A549 (cell line): ENCODE measurements at regions not wholly inside any gene's neighbourhood (a gene's known extent, or its start where the extent isn't known, plus 50 kb on each side); places are given as distances from the start of the nearest gene placed in this dataset.

Experiments
- ATAC-seq, 2 experiments: fragments of 200-7000 bp in 1 of 2; fragments of >200 bp in 1 of 2; cut with Nextera tagmentation in 1 of 2; cut with Tn5 transposase in 1 of 2; 3 replicates each; pipeline versions ENCODE4 v1.8.0 to v1.9.1; 2018 to 2020; ENCODE audit warnings: mild to moderate bottlenecking in 1 of 2, moderate library complexity in 1 of 2
- CTCF ChIA-PET: fragments of 300-600 bp; sonication (Branson Sonifier 250); formaldehyde crosslinking; extraction: SDS; loops from one replicate; lab custom pipeline; 2021; ENCODE audit warnings: antibody characterized with exemption, inconsistent platforms; lab: Yijun Ruan, JAX
- POLR2A ChIA-PET: fragments of 350-600 bp; formaldehyde crosslinking; extraction: SDS; loops from one replicate; lab custom pipeline; 2021; ENCODE audit warnings: antibody characterized with exemption, inconsistent platforms; lab: Yijun Ruan, JAX
- DNase-seq, 2 experiments: peaks; one replicate each; pipeline versions ENCODE4 v3.0.0 to v3.0.0-alpha.2; 2011 to 2016; ENCODE audit warnings: low read depth in 1 of 2, low spot score in 1 of 2
- FAIRE-seq: peaks from 2 replicates; lab custom pipeline; 2011; peaks lifted over from hg19 to GRCh38; lab: Jason Lieb, UNC
- H3K27ac ChIP-seq, 2 experiments: fragments of >200 bp; sonication (Bioruptor Twin); formaldehyde crosslinking; 3 replicates each; pipeline ENCODE4 v1.5.1; 2016 to 2017
- H3K4me1 ChIP-seq: fragments of >200 bp; sonication (Bioruptor Twin); formaldehyde crosslinking; 3 replicates; pipeline ENCODE4 v1.6.1; 2016
- H3K4me2 ChIP-seq: fragments of >200 bp; sonication (Bioruptor Twin); formaldehyde crosslinking; 3 replicates; pipeline ENCODE4 v1.6.1; 2016
- H3K4me3 ChIP-seq: fragments of >200 bp; sonication (Bioruptor Twin); formaldehyde crosslinking; 3 replicates; pipeline ENCODE4 v1.5.1; 2016
- H3K9me3 ChIP-seq: fragments of >200 bp; sonication (Bioruptor Twin); formaldehyde crosslinking; 3 replicates; pipeline ENCODE4 v1.6.1; 2016
- BCL3 ChIP-seq: fragments of >200 bp; sonication (Bioruptor Twin); formaldehyde crosslinking; IDR thresholded peaks from 3 replicates; pipeline ENCODE4 v1.6.1; 2016
- CBX8 ChIP-seq: fragments of 200-600 bp; sonication (generic); IDR thresholded peaks from 2 replicates; pipeline ENCODE4 v1.6.1; 2016
- CEBPB ChIP-seq, 2 experiments: fragments of >200 bp in 1 of 2; sonication (Bioruptor Twin) in 1 of 2; formaldehyde crosslinking in 1 of 2; IDR thresholded peaks; 2 replicates each; pipeline ENCODE4 v1.6.1; 2012 to 2016
- FOSL2 ChIP-seq, 2 experiments: fragments of 450-650 bp in 1 of 2; fragments of >200 bp in 1 of 2; sonication (Bioruptor Twin) in 1 of 2; formaldehyde crosslinking; IDR thresholded peaks; 2 replicates each; pipeline versions ENCODE4 v1.5.0 to v1.6.1; 2016 to 2020; ENCODE audit warnings: mild to moderate bottlenecking in 1 of 2, moderate library complexity in 1 of 2
- GATA3 ChIP-seq: IDR thresholded peaks from 2 replicates; pipeline ENCODE4 v1.6.1; 2012; ENCODE audit warnings: borderline replicate concordance
- HES2 ChIP-seq: fragments of >200 bp; sonication (Bioruptor Twin); formaldehyde crosslinking; IDR thresholded peaks from 2 replicates; pipeline ENCODE4 v1.6.1; 2016
- HEYL ChIP-seq: fragments of 250-450 bp; sonication (Bioruptor Pico); IDR thresholded peaks from 2 replicates; pipeline ENCODE4 v1.8.0; 2021; ENCODE audit warnings: mild to moderate bottlenecking, moderate library complexity
- HOXB13 ChIP-seq: fragments of 250-450 bp; sonication (Bioruptor Pico); IDR thresholded peaks from 2 replicates; pipeline ENCODE4 v1.5.0; 2020; ENCODE audit warnings: low read depth, mild to moderate bottlenecking, moderate library complexity
- JUN ChIP-seq, 2 experiments: fragments of >200 bp; sonication (Bioruptor Twin); formaldehyde crosslinking; IDR thresholded peaks; 2 replicates in 1 of 2; 3 replicates in 1 of 2; pipeline ENCODE4 v1.6.1; 2016 to 2017
- KDM1A ChIP-seq: fragments of 200-600 bp; sonication (generic); IDR thresholded peaks from 2 replicates; pipeline ENCODE4 v1.6.1; 2016; ENCODE audit warnings: low read depth, mild to moderate bottlenecking
- KDM5A ChIP-seq: fragments of 200-600 bp; sonication (generic); IDR thresholded peaks from 2 replicates; pipeline ENCODE4 v1.6.1; 2016; ENCODE audit warnings: antibody characterized with exemption, mild to moderate bottlenecking
- MAFK ChIP-seq: fragments of 450-650 bp; IDR thresholded peaks from 2 replicates; pipeline ENCODE4 v1.6.1; 2014; ENCODE audit not compliant: partially characterized antibody
- NFE2L2 ChIP-seq: fragments of 150-350 bp; conservative IDR thresholded peaks from 2 replicates; pipeline ENCODE4 v1.6.1; 2014; ENCODE audit warnings: low read length
- NPAS2 ChIP-seq: fragments of 250-450 bp; sonication (Bioruptor Pico); IDR thresholded peaks from 2 replicates; pipeline ENCODE4 v1.8.0; 2022; ENCODE audit warnings: mild to moderate bottlenecking, moderate library complexity, borderline replicate concordance
- POLR2AphosphoS2 ChIP-seq: conservative IDR thresholded peaks from 2 replicates; pipeline ENCODE4 v1.6.1; 2012; ENCODE audit warnings: low read length, improper control_type of control experiment, inconsistent platforms
- RNF2 ChIP-seq: fragments of 200-600 bp; sonication (generic); IDR thresholded peaks from 2 replicates; pipeline ENCODE4 v1.6.1; 2016; ENCODE audit warnings: low read depth, mild to moderate bottlenecking, antibody characterized with exemption, moderate library complexity, borderline replicate concordance
- SMC3 ChIP-seq: fragments of >200 bp; sonication (Bioruptor Twin); formaldehyde crosslinking; IDR thresholded peaks from 3 replicates; pipeline ENCODE4 v1.6.1; 2018; ENCODE audit warnings: inconsistent platforms
- SREBF2 ChIP-seq: fragments of 450-650 bp; IDR thresholded peaks from 2 replicates; pipeline ENCODE4 v1.6.1; 2014; ENCODE audit warnings: mild to moderate bottlenecking, moderate library complexity
- ZC3H11A ChIP-seq: fragments of 450-650 bp; IDR thresholded peaks from 2 replicates; pipeline ENCODE4 v1.6.1; 2014; ENCODE audit warnings: antibody characterized with exemption, mild to moderate bottlenecking
- ZFP36 ChIP-seq: fragments of 450-650 bp; IDR thresholded peaks from 2 replicates; pipeline ENCODE4 v1.6.1; 2014; ENCODE audit warnings: borderline replicate concordance; ENCODE audit not compliant: partially characterized antibody
- WGBS: methylation state at CpG from one replicate; pipeline ENCODE4 v1.1.6; 2017; ENCODE audit errors: missing lambda C conversion rate; 5-methylcytosine and 5-hydroxymethylcytosine counted together
- TF ChIP-seq, protein P1 (sequence below): fragments of >200 bp; sonication (Bioruptor Twin); formaldehyde crosslinking; IDR thresholded peaks from 3 replicates; pipeline ENCODE4 v1.5.1; 2016
- TF ChIP-seq, protein P2 (sequence below): fragments of 250-450 bp; sonication (Bioruptor Pico); IDR thresholded peaks from 2 replicates; pipeline ENCODE4 v1.5.0; 2020; ENCODE audit warnings: low read depth, mild to moderate bottlenecking, moderate library complexity
- TF ChIP-seq, protein P3 (sequence below): IDR thresholded peaks from 2 replicates; pipeline ENCODE4 v1.6.1; 2012
- TF ChIP-seq, protein P4 (sequence below): IDR thresholded peaks from 2 replicates; pipeline ENCODE4 v1.6.1; 2012
- TF ChIP-seq, protein P5 (sequence below): fragments of 450-650 bp; IDR thresholded peaks from 2 replicates; pipeline ENCODE4 v1.6.1; 2014; ENCODE audit warnings: antibody characterized with exemption

DNA sequence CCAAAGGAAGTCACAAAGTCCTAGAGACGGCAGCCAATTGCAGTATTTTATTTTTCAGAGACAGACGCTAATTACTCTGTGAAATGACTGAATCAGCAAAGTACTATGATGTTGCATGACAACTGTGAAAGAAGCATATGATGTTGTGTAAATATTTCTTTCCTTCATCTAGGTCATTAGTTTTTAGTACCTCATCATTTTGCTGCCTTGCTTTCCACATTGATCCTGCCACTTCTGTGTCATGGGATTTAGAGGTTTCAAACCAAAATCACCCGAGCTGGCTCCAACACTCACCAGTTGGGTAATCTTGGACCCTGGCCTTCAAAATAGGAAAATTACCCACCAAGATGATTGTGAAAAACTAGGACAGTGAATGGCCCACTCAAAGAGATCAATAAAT, 585.2 kb downstream of the ACTL7B start:
- 88% methylated on average over 3 of the region's 3 CpGs for WGBS
- peak overlapping the region; percentile 3 to 50; a peak in 2 of 6 replicates for H3K27ac ChIP-seq
- H3K9me3 ChIP-seq = no peaks in the 10 kb centered on the region
- ATAC-seq (no peak), FAIRE-seq (no peak), DNase-seq (no peak)
- H3K4me3 ChIP-seq = no peak overlapping the region
- ChIA-PET CTCF (interaction anchor here (1.0 to 2.5 kb wide), 3 partner anchors 217 to 805 kb away, joined by 3 to 12 read pairs (median 4); no protein-coding TSS in a partner anchor), POLR2A (interaction anchor here (1.5 kb wide), 1 partner anchor 215 kb away, joined by 3 read pairs; no protein-coding TSS in a partner anchor)
- peaks cover 25% of the 10 kb centered on the region for H3K4me1 ChIP-seq
- TF ChIP-seq MAFK = peak; percentile 49
- TF ChIP-seq, protein P1, sequence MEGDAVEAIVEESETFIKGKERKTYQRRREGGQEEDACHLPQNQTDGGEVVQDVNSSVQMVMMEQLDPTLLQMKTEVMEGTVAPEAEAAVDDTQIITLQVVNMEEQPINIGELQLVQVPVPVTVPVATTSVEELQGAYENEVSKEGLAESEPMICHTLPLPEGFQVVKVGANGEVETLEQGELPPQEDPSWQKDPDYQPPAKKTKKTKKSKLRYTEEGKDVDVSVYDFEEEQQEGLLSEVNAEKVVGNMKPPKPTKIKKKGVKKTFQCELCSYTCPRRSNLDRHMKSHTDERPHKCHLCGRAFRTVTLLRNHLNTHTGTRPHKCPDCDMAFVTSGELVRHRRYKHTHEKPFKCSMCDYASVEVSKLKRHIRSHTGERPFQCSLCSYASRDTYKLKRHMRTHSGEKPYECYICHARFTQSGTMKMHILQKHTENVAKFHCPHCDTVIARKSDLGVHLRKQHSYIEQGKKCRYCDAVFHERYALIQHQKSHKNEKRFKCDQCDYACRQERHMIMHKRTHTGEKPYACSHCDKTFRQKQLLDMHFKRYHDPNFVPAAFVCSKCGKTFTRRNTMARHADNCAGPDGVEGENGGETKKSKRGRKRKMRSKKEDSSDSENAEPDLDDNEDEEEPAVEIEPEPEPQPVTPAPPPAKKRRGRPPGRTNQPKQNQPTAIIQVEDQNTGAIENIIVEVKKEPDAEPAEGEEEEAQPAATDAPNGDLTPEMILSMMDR = no peak
- peak overlapping the region; percentile 27; the same call in 1 of the 3 replicates for H3K4me2 ChIP-seq

DNA sequence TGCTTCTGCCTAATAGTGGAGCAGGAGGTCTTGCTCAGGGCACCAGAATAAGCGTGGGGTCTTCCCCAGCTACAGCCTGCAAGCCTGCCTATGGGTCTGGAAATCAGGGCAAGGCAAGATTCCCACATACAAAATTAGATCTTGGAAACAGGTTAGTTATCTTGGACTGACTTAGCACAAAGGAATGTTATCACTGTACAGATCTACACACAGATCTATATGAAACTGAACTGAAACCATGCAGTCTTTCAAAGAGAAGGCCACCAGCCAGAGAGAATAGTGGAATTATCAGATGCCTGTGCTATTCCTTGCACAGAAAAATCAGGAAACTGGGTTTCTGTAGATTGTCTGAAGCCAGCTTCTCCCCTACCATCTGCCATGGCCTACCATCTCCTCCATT, 585.7 kb downstream of the ACTL7B start:
- POLR2A ChIA-PET = interaction anchor here (1.5 kb wide), 1 partner anchor 214 kb away, joined by 3 read pairs; no protein-coding TSS in a partner anchor
- TF ChIP-seq CEBPB (IDR thresholded peaks at IDR 0.05) (no peak), CBX8 (no peak), GATA3 (peak; percentile 75; the same call in 1 of the 2 replicates)
- no peak for FAIRE-seq

GRCh38 chr9:108269371-108269770, 586.4 kb downstream of the ACTL7B start:
- CTCF ChIA-PET = interaction anchor here (0.6 to 2.2 kb wide), 6 partner anchors 9 to 804 kb away, joined by 3 to 7 read pairs (median 4); no protein-coding TSS in a partner anchor
- Histone ChIP-seq H3K4me3 (no peak overlapping the region), H3K9me3 (no peaks in the 10 kb centered on the region), H3K4me2 (no peak overlapping the region), H3K27ac (no peak overlapping the region), H3K4me1 (peaks cover 25% of the 10 kb centered on the region)
- no peak for DNase-seq
- ATAC-seq = no peak
- FAIRE-seq = no peak
- POLR2A ChIA-PET = no interaction called here
- WGBS = 92% methylated on average over 1 of the region's 1 CpG
- no peak for TF ChIP-seq RNF2
- TF ChIP-seq SMC3 = no peak
- no peak for TF ChIP-seq JUN (IDR thresholded peaks at IDR 0.05)
- no peak for TF ChIP-seq HES2
- TF ChIP-seq, protein P2, sequence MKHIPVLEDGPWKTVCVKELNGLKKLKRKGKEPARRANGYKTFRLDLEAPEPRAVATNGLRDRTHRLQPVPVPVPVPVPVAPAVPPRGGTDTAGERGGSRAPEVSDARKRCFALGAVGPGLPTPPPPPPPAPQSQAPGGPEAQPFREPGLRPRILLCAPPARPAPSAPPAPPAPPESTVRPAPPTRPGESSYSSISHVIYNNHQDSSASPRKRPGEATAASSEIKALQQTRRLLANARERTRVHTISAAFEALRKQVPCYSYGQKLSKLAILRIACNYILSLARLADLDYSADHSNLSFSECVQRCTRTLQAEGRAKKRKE (CRISPR knock-in tag) = no peak
- TF ChIP-seq HOXB13 (CRISPR knock-in tag) = no peak
- TF ChIP-seq CEBPB (IDR thresholded peaks at IDR 0.05) = no peak
- TF ChIP-seq FOSL2 (IDR thresholded peaks at IDR 0.05) = no peak
- no peak for TF ChIP-seq FOSL2 (CRISPR knock-in tag; IDR thresholded peaks at IDR 0.05)
- TF ChIP-seq HEYL (CRISPR knock-in tag) = no peak

More for the DNA sequence above, 585.7 kb downstream of the ACTL7B start:
- no peaks in the 10 kb centered on the region for H3K9me3 ChIP-seq
- no peak for DNase-seq
- WGBS = 62% methylated on average over 1 of the region's 1 CpG
- peak overlapping the region; percentile 3 to 50; a peak in 3 of 6 replicates for H3K27ac ChIP-seq
- H3K4me2 ChIP-seq = peak overlapping the region; percentile 27; the same call in 2 of the 3 replicates
- H3K4me1 ChIP-seq = peaks cover 25% of the 10 kb centered on the region
- CTCF ChIA-PET = interaction anchor here (0.6 to 1.5 kb wide), 6 partner anchors 8 to 805 kb away, joined by 3 to 6 read pairs (median 4); no protein-coding TSS in a partner anchor
- ATAC-seq = no peak; a peak in 2 of 6 replicates
- H3K4me3 ChIP-seq = no peak overlapping the region

GRCh38 chr9:108265065-108265464, 590.7 kb downstream of the ACTL7B start:
- no peak for FAIRE-seq
- no peak overlapping the region for H3K4me3 ChIP-seq
- DNase-seq = no peak
- ChIA-PET CTCF (interaction anchor here (1.0 to 1.1 kb wide), 2 partner anchors 11 to 781 kb away, joined by 3 to 5 read pairs; no protein-coding TSS in a partner anchor), POLR2A (no interaction called here)
- H3K27ac ChIP-seq = no peak overlapping the region
- H3K9me3 ChIP-seq = no peaks in the 10 kb centered on the region
- peaks cover 4% of the 10 kb centered on the region for H3K4me1 ChIP-seq
- no peak overlapping the region for H3K4me2 ChIP-seq
- WGBS = 57% methylated on average over 1 of the region's 1 CpG
- ATAC-seq = no peak
- TF ChIP-seq NFE2L2 (no peak), KDM1A (no peak), ZFP36 (no peak), POLR2AphosphoS2 (no peak), BCL3 (no peak), KDM5A (no peak), ZC3H11A (no peak), SREBF2 (no peak), NPAS2 (CRISPR knock-in tag) (no peak)
- TF ChIP-seq, protein P3, sequence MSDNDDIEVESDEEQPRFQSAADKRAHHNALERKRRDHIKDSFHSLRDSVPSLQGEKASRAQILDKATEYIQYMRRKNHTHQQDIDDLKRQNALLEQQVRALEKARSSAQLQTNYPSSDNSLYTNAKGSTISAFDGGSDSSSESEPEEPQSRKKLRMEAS = no peak
- TF ChIP-seq, protein P4, sequence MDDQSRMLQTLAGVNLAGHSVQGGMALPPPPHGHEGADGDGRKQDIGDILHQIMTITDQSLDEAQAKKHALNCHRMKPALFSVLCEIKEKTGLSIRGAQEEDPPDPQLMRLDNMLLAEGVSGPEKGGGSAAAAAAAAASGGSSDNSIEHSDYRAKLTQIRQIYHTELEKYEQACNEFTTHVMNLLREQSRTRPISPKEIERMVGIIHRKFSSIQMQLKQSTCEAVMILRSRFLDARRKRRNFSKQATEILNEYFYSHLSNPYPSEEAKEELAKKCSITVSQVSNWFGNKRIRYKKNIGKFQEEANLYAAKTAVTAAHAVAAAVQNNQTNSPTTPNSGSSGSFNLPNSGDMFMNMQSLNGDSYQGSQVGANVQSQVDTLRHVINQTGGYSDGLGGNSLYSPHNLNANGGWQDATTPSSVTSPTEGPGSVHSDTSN = no peak
- TF ChIP-seq, protein P5, sequence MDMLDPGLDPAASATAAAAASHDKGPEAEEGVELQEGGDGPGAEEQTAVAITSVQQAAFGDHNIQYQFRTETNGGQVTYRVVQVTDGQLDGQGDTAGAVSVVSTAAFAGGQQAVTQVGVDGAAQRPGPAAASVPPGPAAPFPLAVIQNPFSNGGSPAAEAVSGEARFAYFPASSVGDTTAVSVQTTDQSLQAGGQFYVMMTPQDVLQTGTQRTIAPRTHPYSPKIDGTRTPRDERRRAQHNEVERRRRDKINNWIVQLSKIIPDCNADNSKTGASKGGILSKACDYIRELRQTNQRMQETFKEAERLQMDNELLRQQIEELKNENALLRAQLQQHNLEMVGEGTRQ = no peak
